ENCODE measurements at regions not wholly inside any gene's neighbourhood (a gene's known extent, or its start where the extent isn't known, plus 50 kb on each side); places are given as distances from the start of the nearest gene placed in this dataset.

DNA sequence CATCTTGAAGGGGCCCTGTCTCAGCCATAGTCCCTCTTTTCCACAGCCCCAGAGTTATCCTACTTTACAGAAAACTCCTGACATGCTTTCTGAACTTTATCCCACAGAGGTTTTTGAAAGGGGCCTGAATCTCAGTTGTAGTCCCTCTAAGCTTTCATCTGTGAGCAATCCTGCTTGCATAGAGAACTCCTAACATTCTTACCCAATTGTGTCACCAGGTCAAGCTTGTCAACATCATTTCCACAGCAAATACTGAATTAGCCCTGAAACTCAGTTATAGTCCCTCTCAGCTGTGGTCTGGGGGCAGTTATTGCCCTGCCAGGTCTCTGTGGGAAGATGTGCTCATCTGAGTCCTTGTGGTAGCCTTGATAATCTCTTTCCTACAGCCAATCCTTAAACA is 2190.3 kb upstream of the PCDH20 start:
- DNase-seq: no peak
- no peak for FAIRE-seq
- TF ChIP-seq, protein P1, sequence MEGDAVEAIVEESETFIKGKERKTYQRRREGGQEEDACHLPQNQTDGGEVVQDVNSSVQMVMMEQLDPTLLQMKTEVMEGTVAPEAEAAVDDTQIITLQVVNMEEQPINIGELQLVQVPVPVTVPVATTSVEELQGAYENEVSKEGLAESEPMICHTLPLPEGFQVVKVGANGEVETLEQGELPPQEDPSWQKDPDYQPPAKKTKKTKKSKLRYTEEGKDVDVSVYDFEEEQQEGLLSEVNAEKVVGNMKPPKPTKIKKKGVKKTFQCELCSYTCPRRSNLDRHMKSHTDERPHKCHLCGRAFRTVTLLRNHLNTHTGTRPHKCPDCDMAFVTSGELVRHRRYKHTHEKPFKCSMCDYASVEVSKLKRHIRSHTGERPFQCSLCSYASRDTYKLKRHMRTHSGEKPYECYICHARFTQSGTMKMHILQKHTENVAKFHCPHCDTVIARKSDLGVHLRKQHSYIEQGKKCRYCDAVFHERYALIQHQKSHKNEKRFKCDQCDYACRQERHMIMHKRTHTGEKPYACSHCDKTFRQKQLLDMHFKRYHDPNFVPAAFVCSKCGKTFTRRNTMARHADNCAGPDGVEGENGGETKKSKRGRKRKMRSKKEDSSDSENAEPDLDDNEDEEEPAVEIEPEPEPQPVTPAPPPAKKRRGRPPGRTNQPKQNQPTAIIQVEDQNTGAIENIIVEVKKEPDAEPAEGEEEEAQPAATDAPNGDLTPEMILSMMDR (IDR thresholded peaks at IDR 0.05): no peak
- no peak for ATAC-seq
- H3K4me3 ChIP-seq: no peak overlapping the region
- no peaks in the 10 kb centered on the region for H3K27me3 ChIP-seq
- H3K27ac ChIP-seq: no peak overlapping the region
- H3K9me3 ChIP-seq: no peaks in the 10 kb centered on the region
- H3K36me3 ChIP-seq: no peaks in the 10 kb centered on the region
- intact Hi-C loops (cut with DNase I): no loop called here
- no peaks in the 10 kb centered on the region for H3K4me1 ChIP-seq

DNA sequence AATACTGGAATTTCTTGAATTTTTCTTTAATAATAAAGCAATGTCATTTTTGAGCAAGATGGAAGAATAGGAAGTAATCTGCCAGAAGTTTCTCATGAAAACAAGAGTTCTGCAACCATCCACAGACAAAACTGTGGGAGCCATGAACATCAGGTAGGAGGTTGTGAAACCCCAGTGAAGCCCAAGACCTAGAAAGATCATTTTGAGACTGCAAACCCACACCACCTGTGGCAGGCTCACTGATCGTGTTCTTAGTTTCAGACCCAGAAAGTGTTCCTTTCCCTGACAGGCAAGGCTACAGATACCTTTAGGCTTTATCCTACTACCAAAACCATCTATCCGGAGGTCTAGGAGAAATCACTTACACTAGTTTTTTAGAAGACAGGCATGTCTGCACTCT is 2189.8 kb upstream of the PCDH20 start:
- ATAC-seq (no peak), DNase-seq (no peak), FAIRE-seq (no peak)
- no peak overlapping the region for H3K27ac ChIP-seq
- 71 to 74% methylated on average over 2 of the region's 2 CpGs for WGBS, 2 donors
- no peaks in the 10 kb centered on the region for H3K4me1 ChIP-seq
- H3K4me3 ChIP-seq: no peak overlapping the region
- H3K36me3 ChIP-seq: no peaks in the 10 kb centered on the region
- H3K27me3 ChIP-seq: no peaks in the 10 kb centered on the region
- H3K9me3 ChIP-seq: no peaks in the 10 kb centered on the region
- TF ChIP-seq, protein P1 (IDR thresholded peaks at IDR 0.05): no peak
- intact Hi-C loops (cut with DNase I): no loop called here

DNA sequence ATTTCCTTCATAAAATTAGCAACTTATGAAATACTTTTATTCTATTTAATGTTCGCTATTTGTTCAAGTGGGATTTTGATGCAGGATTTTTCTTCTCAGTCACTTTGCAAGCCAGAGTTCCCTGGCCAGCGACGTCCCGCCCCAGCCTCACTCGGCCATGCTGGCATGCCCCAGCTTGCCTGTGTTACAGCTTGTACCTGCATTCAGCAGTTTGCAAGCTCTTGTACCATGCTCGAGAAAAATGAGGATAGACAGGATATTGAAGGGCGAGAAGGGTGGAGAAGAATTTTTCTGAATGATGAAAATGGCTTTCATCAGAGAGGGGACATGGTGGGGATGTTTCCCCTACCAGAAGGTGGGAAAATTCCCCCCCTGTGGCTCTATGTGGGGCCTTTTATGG is 2180.2 kb upstream of the PCDH20 start:
- Histone ChIP-seq H3K36me3 (no peaks in the 10 kb centered on the region), H3K9me3 (no peaks in the 10 kb centered on the region), H3K27me3 (no peaks in the 10 kb centered on the region), H3K27ac (no peak overlapping the region), H3K4me1 (no peaks in the 10 kb centered on the region), H3K4me3 (no peak overlapping the region)
- 80 to 86% methylated on average over 7 of the region's 7 CpGs for WGBS, 2 donors
- intact Hi-C loops (cut with DNase I): no loop called here
- FAIRE-seq: no peak
- TF ChIP-seq, protein P1 (IDR thresholded peaks at IDR 0.05): no peak
- no peak for ATAC-seq
- DNase-seq: no peak

DNA sequence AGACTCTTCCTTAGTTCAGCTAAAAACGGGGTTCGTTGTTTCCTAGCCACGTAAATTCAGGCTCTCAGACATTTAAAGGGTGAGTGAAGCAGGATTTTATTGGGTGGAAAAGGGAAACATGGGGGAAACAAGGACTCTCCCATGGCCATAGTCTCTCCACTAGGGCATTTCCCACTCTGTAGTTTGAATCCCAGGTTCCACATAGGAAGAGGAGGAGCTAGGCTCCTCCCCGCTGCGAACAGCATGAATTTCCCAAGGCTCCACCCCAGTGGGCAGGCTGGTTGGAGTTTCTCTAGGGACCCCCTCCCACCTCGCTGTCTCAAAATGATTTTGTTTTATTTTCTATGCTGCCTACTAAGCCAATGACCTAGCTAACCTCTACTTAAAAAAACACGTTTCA is 2170.8 kb upstream of the PCDH20 start:
- 83 to 91% methylated on average over 7 of the region's 7 CpGs for WGBS, 2 donors
- Histone ChIP-seq H3K4me1 (no peaks in the 10 kb centered on the region), H3K27ac (no peak overlapping the region), H3K9me3 (no peaks in the 10 kb centered on the region), H3K4me3 (no peak overlapping the region), H3K27me3 (no peaks in the 10 kb centered on the region), H3K36me3 (no peaks in the 10 kb centered on the region)
- DNase-seq (no peak), ATAC-seq (no peak), FAIRE-seq (no peak)
- TF ChIP-seq, protein P1 (IDR thresholded peaks at IDR 0.05): no peak
- intact Hi-C loops (cut with DNase I): no loop called here

DNA sequence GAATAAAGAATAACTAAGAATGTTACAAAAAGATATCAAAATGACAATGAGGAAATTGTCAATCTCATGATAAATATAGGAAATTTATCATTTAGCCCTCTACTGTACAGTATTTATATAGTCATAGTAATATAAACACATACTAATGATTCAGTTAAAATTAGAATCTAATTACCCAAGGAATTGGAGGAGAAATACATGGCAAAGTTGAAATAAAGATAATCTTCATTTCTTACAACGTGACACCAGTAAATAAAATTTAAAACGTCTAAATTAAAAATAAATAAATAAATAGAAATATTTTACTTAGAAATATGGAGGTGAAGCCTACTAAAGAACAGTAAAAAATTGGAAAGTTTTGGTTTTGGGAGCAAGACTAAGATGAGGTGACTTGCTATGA is 2163.1 kb upstream of the PCDH20 start:
- Histone ChIP-seq H3K27ac (no peak overlapping the region), H3K4me1 (no peaks in the 10 kb centered on the region), H3K27me3 (peaks cover 0 to 3% (median 0%) of the 10 kb centered on the region in 4 donors), H3K36me3 (no peaks in the 10 kb centered on the region), H3K9me3 (no peaks in the 10 kb centered on the region), H3K4me3 (no peak overlapping the region)
- TF ChIP-seq, protein P1 (IDR thresholded peaks at IDR 0.05): no peak
- 65 to 69% methylated on average over 2 of the region's 2 CpGs for WGBS, 2 donors
- intact Hi-C loops (cut with DNase I): no loop called here
- no peak for DNase-seq
- no peak for FAIRE-seq
- no peak for ATAC-seq

All from pancreas (tissue), 10 donors.